Activated CD4-positive, CD25-positive, alpha-beta regulatory T cell (primary cell): ENCODE measurements at regions not wholly inside any gene's neighbourhood (a gene's known extent, or its start where the extent isn't known, plus 50 kb on each side); places are given as distances from the start of the nearest gene placed in this dataset.
A peak's percentile ranks its signal among the peaks of the same experiment; 100 is the strongest.
"Not testable (repeated sequence)": the region's sequence is repeated elsewhere in the genome, so short reads cannot be mapped to it uniquely, and the experiment has no call there.

Experiments
- DNase-seq, 4 experiments: peaks; one replicate each; lab custom pipeline; 2025; lab: John Stamatoyannopoulos, UW

DNA sequence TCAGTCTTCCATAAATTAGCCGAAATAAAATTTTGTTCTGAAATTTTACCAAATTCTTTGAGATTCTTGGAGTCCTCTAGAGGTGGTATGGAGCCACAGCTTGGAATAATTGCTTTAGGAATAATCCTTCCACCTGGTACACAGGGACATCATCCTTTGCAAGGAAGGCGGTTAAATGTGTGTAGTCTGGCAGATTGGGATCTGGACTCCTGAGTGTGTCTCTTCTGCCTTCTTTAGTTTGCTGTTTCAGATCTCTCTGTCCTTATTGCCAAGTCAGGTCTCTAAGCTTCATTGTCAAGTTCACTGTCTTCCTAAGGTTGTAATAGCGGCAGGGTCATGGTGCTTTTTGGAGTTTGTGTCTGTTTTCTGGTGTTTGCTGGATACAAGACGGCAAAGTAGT is 393.9 kb upstream of the RGS6 start:
- DNase-seq = no peak

- no peak for DNase-seq
These were observed 393.1 kb upstream of the RGS6 start for GRCh38 chr14:71538938-71539649.

- no peak for DNase-seq
These were observed 392.5 kb upstream of the RGS6 start for GRCh38 chr14:71539650-71540285.

DNA sequence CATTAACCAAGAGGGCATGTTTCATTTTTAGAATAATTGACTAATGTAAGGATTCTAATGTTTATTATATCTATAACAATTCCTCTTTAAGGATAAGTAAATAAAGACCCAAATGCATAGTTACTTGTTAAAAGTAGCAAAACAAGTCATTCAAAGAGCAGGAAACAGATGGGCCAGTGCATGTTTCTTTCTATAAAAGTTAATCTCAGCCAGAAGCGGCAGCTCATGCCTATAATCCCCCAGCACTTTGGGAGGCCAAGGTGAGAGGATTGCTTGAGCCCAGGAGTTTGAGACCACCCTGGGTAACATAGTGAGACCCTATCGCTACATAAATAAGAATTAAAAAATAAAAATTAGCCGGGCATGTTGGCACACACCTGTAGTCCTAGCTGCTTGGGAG is 391.0 kb upstream of the RGS6 start:
- no peak for DNase-seq

DNA sequence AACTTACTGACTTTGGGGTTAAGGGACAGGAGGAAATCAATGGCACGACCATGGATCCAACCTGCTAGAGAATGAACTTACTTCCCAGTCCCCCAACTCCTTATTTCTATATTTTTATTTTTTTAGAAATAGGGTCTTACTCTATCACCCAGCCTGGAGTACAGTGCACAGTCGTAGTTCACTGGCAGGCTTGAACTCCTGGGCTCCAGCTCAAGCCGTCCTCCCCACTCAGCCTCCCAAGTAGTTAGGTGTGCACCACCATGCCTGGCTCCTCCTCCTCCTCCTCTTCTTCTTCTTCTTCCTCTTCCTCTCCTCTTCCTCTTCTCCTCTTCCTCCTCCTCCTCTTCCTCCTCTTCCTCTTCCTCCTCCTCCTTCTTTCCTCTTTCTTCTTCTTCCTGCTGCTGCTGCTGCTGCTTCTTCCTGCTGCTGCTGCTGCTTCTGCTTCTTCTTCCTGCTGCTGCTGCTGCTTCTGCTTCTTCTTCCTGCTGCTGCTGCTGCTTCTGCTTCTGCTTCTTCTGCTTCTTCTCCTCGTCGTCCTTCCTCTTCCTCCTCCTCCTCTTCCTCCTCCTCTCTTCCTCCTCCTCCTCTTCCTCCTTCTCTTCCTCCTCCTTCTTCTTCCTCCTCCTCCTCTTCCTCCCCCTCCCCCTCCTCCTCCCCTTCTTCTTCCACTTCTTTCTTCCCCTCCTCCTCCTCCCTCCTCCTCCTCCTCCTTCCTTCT is 390.1 kb upstream of the RGS6 start:
- DNase-seq = no peak

DNA sequence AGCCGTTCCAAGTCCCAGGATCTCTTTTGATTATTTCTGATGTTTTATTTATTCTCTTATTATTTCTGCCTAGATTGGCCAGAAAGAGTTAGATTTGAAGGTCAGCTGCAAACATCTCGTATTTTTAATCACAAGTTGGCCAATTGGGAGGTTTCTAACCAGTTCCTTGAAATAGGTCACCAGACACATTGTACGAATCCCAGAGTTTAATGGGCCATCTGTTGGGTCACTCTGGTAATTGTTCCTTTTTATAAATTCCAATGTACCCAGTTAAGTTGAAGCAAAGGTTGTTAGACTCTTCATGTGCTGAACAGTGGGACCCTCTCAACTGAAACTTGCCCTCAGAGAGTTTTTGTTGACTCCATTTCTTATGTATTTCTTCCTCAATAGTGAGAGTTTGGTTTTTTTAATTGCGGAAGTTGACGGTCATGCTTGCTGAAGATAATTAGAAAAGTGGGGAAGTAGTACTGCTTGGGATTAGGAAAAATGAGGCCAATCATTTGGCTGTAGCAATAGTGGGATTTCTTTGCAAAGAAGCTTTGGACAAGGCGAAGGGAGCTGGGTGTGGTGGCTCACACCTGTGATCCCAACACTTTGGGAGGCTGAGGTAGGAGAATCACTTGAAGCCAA is 382.7 kb upstream of the RGS6 start:
- no peak for DNase-seq

DNA sequence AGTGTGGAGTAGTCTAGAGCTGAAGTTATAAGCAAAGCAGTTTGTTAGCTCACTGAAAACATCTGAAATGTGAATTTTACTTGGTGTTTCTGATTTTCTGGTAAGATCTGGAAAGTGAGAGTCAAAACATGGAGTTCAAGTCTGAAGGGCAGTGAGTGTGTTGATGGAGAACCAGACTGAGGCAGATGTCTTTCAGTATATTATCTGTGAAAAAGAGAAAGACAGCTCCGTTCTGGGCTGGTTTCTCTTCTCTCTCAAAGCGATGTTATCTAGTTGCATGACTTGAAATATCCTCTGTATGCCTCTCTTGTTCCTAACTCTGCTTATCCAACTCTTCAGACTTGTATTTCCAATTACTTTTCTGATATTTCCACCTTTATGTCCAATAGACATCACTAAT is 381.9 kb upstream of the RGS6 start:
- no peak for DNase-seq

- DNase-seq = no peak
These were observed 380.8 kb upstream of the RGS6 start for GRCh38 chr14:71551291-71551950.

- no peak for DNase-seq
These were observed 379.4 kb upstream of the RGS6 start for GRCh38 chr14:71552809-71553208.

- DNase-seq = no peak
These were observed 378.4 kb upstream of the RGS6 start for GRCh38 chr14:71553779-71554178.

GRCh38 chr14:71554323-71554722 is 377.9 kb upstream of the RGS6 start:
- DNase-seq = no peak

GRCh38 chr14:71554959-71555612 is 377.1 kb upstream of the RGS6 start:
- DNase-seq = no peak

DNA sequence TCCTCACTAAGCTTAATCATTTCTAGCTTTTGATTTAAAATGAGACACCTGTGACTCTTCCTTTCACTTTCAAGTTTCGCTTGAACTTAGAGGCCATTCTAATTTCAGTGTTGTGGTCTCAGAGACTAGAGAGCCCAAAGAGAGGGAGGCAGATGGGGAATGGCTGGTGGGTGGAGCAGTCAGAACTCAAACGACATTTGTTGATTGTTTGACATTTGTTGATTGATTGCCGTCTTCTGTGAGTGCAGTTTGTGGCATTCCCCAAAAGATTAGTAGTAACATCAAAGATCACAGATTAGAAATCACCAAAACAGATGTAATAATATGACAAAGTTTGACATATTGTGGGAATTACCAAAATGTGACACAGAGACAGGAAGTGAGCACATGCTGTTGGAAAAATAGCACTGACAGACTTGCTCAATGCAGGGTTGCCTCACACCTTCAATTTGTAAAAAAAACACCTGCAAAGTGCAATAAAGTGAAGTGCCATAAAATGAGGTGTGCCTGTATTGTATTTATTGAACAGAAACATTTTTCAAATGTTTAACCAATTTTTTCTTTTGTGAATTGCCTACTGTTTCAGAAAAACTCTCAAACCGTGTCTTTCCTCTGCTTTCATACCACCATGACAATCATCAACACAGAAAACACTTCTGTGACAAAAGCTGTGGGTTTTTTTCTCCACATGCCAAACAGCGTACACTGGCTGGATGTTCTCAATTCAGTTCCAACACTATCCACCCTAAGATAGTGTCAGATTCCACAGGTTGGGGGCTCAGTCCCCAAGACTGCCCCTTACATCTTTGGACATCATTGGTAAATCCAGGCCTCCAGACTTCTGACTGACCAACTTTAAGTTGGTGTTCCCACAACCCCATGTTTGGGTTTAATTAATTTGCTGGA is 376.3 kb upstream of the RGS6 start:
- peak in 2 of 4 experiments; percentile 6 to 25 for DNase-seq

GRCh38 chr14:71556730-71557129 is 375.5 kb upstream of the RGS6 start:
- no peak for DNase-seq

- no peak for DNase-seq
These were observed 374.9 kb upstream of the RGS6 start for GRCh38 chr14:71557351-71557750.

DNA sequence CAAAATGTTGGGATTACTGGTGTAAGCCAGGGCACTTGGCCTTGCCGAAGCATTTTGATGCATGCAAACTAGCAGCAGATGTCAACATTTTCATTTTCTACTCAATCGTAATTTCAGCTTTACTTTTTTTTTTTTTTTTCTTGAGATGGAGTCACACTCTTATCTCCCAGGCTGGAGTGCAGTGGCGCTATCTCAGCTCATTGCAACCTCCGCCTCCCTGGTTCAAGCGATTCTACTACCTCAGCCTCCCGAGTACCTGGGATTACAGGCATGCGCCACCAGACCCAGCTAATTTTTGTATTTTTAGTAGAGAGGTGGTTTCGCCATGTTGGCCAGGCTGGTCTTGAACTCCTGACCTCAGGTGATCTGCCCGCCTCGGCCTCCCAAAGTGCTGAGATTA is 373.3 kb upstream of the RGS6 start:
- DNase-seq = not testable (repeated sequence)

DNA sequence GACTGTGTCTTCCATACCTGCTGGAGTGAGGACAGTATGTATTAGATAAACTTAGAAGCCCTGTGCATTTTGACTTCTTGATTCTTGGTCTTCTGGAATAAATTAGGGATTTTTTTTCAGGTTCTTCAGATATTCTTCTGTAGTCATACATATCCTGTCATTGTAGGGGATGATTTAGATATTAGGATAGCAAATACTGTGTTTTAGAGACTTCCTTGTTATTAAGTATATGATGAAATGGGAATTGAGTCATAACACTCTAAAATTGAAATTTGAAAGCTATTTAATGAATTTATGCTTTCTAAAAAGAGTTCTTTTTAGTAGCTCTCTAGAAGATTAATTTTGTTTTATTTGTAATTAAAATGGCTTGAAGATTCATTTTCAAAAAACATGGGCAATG is 371.5 kb upstream of the RGS6 start:
- DNase-seq = no peak

DNA sequence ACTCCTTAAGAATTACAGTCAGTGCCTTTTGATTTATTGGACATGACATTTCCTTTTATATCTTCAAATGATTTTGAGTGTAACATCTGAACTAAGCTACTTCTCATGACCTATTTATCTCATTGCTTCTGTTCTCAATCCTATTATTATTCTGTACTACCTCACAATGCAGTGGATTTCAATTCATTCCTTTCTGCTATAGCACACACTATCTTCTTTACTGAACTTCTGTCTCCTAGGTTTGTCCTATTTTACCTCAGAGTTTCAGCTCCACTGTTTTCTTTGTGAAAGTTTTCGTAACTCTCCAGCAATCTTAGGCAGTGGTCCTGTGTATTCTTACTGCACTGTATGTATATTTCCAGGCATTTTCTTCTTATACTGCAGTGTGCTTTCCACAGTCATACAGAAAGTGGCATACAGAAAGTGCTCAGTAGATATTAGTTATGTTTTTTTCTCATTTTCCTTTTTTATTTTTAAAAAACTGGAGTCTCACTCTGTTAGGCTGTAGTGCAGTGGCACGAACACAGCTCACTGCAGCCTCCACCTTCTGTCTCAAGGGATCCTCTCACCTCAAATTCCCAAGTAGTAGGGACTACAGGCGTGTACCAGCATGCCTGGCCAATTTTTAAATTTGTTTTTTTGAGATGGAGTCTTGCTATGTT is 368.6 kb upstream of the RGS6 start:
- no peak for DNase-seq

DNA sequence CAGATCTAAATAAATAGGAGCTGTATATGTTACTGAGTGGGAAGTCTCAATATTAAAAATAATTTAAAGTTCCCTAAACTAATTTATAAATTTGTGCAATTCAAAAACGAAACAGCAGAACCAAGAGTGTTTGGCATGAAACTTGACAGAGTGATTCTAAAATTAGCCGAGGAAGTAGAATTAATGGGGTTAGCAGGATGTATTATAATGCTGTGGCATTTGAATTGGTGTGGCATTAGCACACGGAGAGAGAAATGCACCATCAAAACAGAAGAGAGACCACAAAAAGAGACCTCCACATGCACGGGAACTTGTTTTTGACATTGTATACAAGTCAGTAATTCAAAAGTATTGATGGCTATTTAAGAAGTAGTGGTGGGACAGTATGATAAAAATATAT is 366.0 kb upstream of the RGS6 start:
- DNase-seq = no peak

- not testable (repeated sequence) for DNase-seq
These were observed 364.6 kb upstream of the RGS6 start for GRCh38 chr14:71567499-71568133.
